CD14-positive monocyte (primary cell): ENCODE measurements at regions not wholly inside any gene's neighbourhood (a gene's known extent, or its start where the extent isn't known, plus 50 kb on each side); places are given as distances from the start of the nearest gene placed in this dataset.

Experiments
- DNase-seq, 3 donors: peaks; one replicate each; pipeline ENCODE4 v3.0.0-alpha.2; 2011 to 2022
- H2AFZ ChIP-seq: 2 replicates; pipeline ENCODE4 v1.6.0; 2012; ENCODE audit warnings: mild to moderate bottlenecking, low read depth, low read length, inconsistent platforms; ENCODE audit not compliant: insufficient read depth, poor library complexity, severe bottlenecking
- H3K27ac ChIP-seq, 2 donors: 1 replicate in 1 of 2; 2 replicates in 1 of 2; pipeline ENCODE4 v1.5.1; 2012 to 2013; ENCODE audit warnings: low read length in 2 of 2, control low read depth in 1 of 2, inconsistent platforms in 1 of 2, low read depth in 1 of 2, mild to moderate bottlenecking in 1 of 2
- H3K27me3 ChIP-seq, 2 donors: one replicate each; pipeline versions ENCODE4 v1.6.0 to v1.6.1; 2011 to 2013; ENCODE audit warnings: low read length in 2 of 2; ENCODE audit not compliant: control insufficient read depth in 2 of 2, insufficient read depth in 2 of 2
- H3K36me3 ChIP-seq, 2 donors: replicated peaks in 1 of 2; 1 replicate in 1 of 2; 2 replicates in 1 of 2; pipeline versions ENCODE4 v1.5.1 to v1.6.1; 2012 to 2013; ENCODE audit warnings: low read length in 2 of 2, control low read depth in 1 of 2, inconsistent platforms in 1 of 2, mild to moderate bottlenecking in 1 of 2; ENCODE audit not compliant: insufficient read depth in 2 of 2, control insufficient read depth in 1 of 2
- H3K4me1 ChIP-seq, 2 donors: 1 replicate in 1 of 2; 2 replicates in 1 of 2; pipeline versions ENCODE4 v1.5.1 to v1.6.1; 2012 to 2013; ENCODE audit warnings: low read length in 2 of 2, control low read depth in 1 of 2, inconsistent platforms in 1 of 2, mild to moderate bottlenecking in 1 of 2, moderate library complexity in 1 of 2; ENCODE audit not compliant: insufficient read depth in 2 of 2, control insufficient read depth in 1 of 2
- H3K4me2 ChIP-seq: replicated peaks from 2 replicates; pipeline ENCODE3; 2012; ENCODE audit warnings: low read length, moderate library complexity, mild to moderate bottlenecking; ENCODE audit not compliant: poor library complexity, severe bottlenecking; ENCODE audit errors: extremely low read depth
- H3K4me3 ChIP-seq, 3 experiments: fragments of 200-600 bp in 1 of 3; sonication (generic) in 1 of 3; replicated peaks in 1 of 3; 1 replicate in 2 of 3; 2 replicates in 1 of 3; pipeline ENCODE4 v1.5.1; 2011 to 2013; ENCODE audit warnings: low read length in 3 of 3, mild to moderate bottlenecking in 3 of 3, control low read depth in 2 of 3, low read depth in 2 of 3, inconsistent platforms in 1 of 3, moderate library complexity in 1 of 3
- H3K79me2 ChIP-seq: 2 replicates; pipeline ENCODE4 v1.6.0; 2012; ENCODE audit warnings: mild to moderate bottlenecking, control low read depth, inconsistent platforms, low read length, moderate library complexity; ENCODE audit not compliant: insufficient read depth
- H3K9ac ChIP-seq: 2 replicates; pipeline ENCODE4 v1.6.0; 2017; ENCODE audit warnings: low read length, mild to moderate bottlenecking; ENCODE audit not compliant: insufficient read depth, poor library complexity, severe bottlenecking
- H3K9me3 ChIP-seq, 2 donors: replicated peaks in 1 of 2; 1 replicate in 1 of 2; 2 replicates in 1 of 2; pipeline versions ENCODE4 v1.5.1 to v1.6.1; 2012 to 2013; ENCODE audit warnings: low read length in 2 of 2, control low read depth in 1 of 2; ENCODE audit not compliant: control insufficient read depth in 1 of 2, insufficient read depth in 1 of 2
- H4K20me1 ChIP-seq: 2 replicates; pipeline ENCODE4 v1.6.0; 2012; ENCODE audit warnings: mild to moderate bottlenecking, low read length, control low read depth, moderate library complexity; ENCODE audit not compliant: insufficient read depth
- H3K27ac Mint-ChIP-seq, 7 donors: one replicate each; pipeline ENCODE4 v1.8.0; 2020; ENCODE audit warnings: mild to moderate bottlenecking in 7 of 7, mixed read lengths in 7 of 7, moderate library complexity in 6 of 7, inconsistent platforms in 2 of 7
- H3K27me3 Mint-ChIP-seq, 3 donors: one replicate each; pipeline ENCODE4 v1.8.0; 2021 to 2022; ENCODE audit warnings: low read depth in 3 of 3, mild to moderate bottlenecking in 3 of 3, mixed read lengths in 3 of 3, moderate library complexity in 3 of 3, inconsistent platforms in 1 of 3
- H3K36me3 Mint-ChIP-seq, 2 donors: one replicate each; pipeline ENCODE4 v1.8.0; 2020; ENCODE audit warnings: mixed read lengths in 2 of 2, inconsistent platforms in 1 of 2, mild to moderate bottlenecking in 1 of 2
- H3K4me1 Mint-ChIP-seq: one replicate; pipeline ENCODE4 v1.8.0; 2020; ENCODE audit warnings: mild to moderate bottlenecking, mixed read lengths
- H3K4me3 Mint-ChIP-seq, 2 donors: one replicate each; pipeline ENCODE4 v1.8.0; 2020; ENCODE audit warnings: mild to moderate bottlenecking in 2 of 2, mixed read lengths in 2 of 2, moderate library complexity in 1 of 2
- H3K9me3 Mint-ChIP-seq, 7 donors: one replicate each; pipeline ENCODE4 v1.8.0; 2020 to 2022; ENCODE audit warnings: mixed read lengths in 7 of 7, mild to moderate bottlenecking in 6 of 7, moderate library complexity in 6 of 7, inconsistent platforms in 2 of 7
- WGBS: methylation state at CpG from one replicate; pipeline ENCODE4 v1.1.5; 2013; ENCODE audit warnings: missing lambda C conversion rate; ENCODE audit not compliant: insufficient coverage; 5-methylcytosine and 5-hydroxymethylcytosine counted together
- intact Hi-C, 2 donors: fragments of 100-400 bp; cut with micrococcal nuclease; formaldehyde crosslinking; loops; one replicate each; pipeline versions ENCODE4 v1.15.0 to v1.15.1; 2023
- TF ChIP-seq, protein P1 (sequence below): fragments of 200-600 bp; IDR thresholded peaks from one replicate; pipeline ENCODE4 v1.8.0; 2022; ENCODE audit warnings: antibody characterized with exemption, mild to moderate bottlenecking

DNA sequence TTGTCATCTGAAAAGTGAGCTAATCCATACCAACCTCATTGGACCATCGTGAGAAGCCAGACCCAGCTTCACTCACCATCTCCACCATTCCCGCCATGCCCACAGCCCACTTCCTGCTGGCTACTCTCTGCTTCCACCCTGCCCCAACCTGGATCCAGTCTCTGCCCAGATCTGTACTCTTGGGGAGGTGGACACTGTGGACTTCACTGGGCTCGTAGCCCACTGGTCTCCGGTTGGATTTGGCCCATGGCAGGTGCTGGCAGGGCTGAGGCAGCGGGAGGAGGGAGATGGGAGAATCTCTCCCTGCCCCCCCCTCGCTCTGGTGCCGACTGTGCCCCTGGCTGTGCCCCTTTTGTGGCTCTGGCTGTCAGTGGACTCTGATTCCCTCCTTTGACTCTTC is 193.8 kb downstream of the ABHD5 start:
- no peak for DNase-seq
- Histone ChIP-seq H3K4me2 (no peak overlapping the region), H3K27me3 (no peaks in the 10 kb centered on the region), H3K9ac (no peak overlapping the region), H3K4me3 (no peak overlapping the region), H3K27ac (no peak overlapping the region), H3K36me3 (no peaks in the 10 kb centered on the region), H4K20me1 (no peaks in the 10 kb centered on the region), H3K4me1 (no peaks in the 10 kb centered on the region), H3K9me3 (peaks cover 0 to 4% of the 10 kb centered on the region in 2 donors), H3K79me2 (no peaks in the 10 kb centered on the region), H2AFZ (no peak overlapping the region)
- H3K4me3 Mint-ChIP-seq, result no peak overlapping the region
- intact Hi-C loops, result no loop called here
- WGBS, result 94% methylated on average over 5 of the region's 7 CpGs
- peaks cover 3% of the 10 kb centered on the region for H3K4me1 Mint-ChIP-seq
- no peaks in the 10 kb centered on the region for H3K36me3 Mint-ChIP-seq
- peaks cover 2 to 12% (median 3%) of the 10 kb centered on the region in 3 donors for H3K27me3 Mint-ChIP-seq
- TF ChIP-seq, protein P1, sequence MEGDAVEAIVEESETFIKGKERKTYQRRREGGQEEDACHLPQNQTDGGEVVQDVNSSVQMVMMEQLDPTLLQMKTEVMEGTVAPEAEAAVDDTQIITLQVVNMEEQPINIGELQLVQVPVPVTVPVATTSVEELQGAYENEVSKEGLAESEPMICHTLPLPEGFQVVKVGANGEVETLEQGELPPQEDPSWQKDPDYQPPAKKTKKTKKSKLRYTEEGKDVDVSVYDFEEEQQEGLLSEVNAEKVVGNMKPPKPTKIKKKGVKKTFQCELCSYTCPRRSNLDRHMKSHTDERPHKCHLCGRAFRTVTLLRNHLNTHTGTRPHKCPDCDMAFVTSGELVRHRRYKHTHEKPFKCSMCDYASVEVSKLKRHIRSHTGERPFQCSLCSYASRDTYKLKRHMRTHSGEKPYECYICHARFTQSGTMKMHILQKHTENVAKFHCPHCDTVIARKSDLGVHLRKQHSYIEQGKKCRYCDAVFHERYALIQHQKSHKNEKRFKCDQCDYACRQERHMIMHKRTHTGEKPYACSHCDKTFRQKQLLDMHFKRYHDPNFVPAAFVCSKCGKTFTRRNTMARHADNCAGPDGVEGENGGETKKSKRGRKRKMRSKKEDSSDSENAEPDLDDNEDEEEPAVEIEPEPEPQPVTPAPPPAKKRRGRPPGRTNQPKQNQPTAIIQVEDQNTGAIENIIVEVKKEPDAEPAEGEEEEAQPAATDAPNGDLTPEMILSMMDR, result no peak
- H3K27ac Mint-ChIP-seq, result no peak overlapping the region
- peaks cover 0 to 7% (median 3%) of the 10 kb centered on the region in 7 donors for H3K9me3 Mint-ChIP-seq

- H3K4me2 ChIP-seq, result no peak overlapping the region
- H2AFZ ChIP-seq, result no peak overlapping the region
- TF ChIP-seq, protein P1, result no peak
- H3K4me3 Mint-ChIP-seq, result no peak overlapping the region
- intact Hi-C loops, result no loop called here
- H3K9ac ChIP-seq, result no peak overlapping the region
- 100% methylated on average over 1 of the region's 3 CpGs for WGBS
- no peaks in the 10 kb centered on the region for H3K36me3 ChIP-seq
- no peaks in the 10 kb centered on the region for H4K20me1 ChIP-seq
- no peak overlapping the region for H3K27ac Mint-ChIP-seq
- DNase-seq, result no peak
- no peaks in the 10 kb centered on the region for H3K9me3 ChIP-seq
- H3K27me3 Mint-ChIP-seq, result peaks cover 3 to 11% (median 10%) of the 10 kb centered on the region in 3 donors
- peaks cover 0 to 3% of the 10 kb centered on the region in 2 donors for H3K27me3 ChIP-seq
- H3K4me3 ChIP-seq, result no peak overlapping the region
- peaks cover 3% of the 10 kb centered on the region for H3K4me1 Mint-ChIP-seq
- H3K79me2 ChIP-seq, result no peaks in the 10 kb centered on the region
- H3K27ac ChIP-seq, result no peak overlapping the region
- H3K4me1 ChIP-seq, result no peaks in the 10 kb centered on the region
- no peaks in the 10 kb centered on the region for H3K36me3 Mint-ChIP-seq
- peaks cover 0 to 3% (median 0%) of the 10 kb centered on the region in 7 donors for H3K9me3 Mint-ChIP-seq
Observed at GRCh38 chr3:43885908-43886618, 195.3 kb downstream of the ABHD5 start.
